Left hindlimb (tissue), 1 donor: ENCODE measurements at regions not wholly inside any gene's neighbourhood (a gene's known extent, or its start where the extent isn't known, plus 50 kb on each side); places are given as distances from the start of the nearest gene placed in this dataset.

Source experiments
- DNase-seq: peaks from one replicate; pipeline ENCODE4 v3.0.0-alpha.2; 2018

DNA sequence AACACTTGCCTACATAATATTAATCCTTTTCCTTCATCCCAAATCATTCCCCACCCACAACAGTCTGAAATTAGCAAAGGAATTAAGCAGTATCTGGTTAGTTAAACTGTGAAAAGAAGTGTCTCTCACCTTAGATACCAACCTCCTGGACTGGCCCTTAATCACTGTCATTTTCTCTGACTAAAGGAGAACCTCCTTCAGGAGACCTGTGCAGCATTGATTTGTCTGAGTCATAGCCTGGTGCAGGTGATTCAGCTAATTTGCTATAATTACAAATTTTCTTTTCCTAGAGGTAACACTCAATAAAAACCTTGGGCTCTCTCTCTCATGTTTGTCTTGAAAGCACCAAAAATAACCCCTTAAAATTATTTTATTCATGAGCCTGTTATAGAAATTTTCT is 279.8 kb upstream of the SEMA6D start:
- DNase-seq, result no peak

DNA sequence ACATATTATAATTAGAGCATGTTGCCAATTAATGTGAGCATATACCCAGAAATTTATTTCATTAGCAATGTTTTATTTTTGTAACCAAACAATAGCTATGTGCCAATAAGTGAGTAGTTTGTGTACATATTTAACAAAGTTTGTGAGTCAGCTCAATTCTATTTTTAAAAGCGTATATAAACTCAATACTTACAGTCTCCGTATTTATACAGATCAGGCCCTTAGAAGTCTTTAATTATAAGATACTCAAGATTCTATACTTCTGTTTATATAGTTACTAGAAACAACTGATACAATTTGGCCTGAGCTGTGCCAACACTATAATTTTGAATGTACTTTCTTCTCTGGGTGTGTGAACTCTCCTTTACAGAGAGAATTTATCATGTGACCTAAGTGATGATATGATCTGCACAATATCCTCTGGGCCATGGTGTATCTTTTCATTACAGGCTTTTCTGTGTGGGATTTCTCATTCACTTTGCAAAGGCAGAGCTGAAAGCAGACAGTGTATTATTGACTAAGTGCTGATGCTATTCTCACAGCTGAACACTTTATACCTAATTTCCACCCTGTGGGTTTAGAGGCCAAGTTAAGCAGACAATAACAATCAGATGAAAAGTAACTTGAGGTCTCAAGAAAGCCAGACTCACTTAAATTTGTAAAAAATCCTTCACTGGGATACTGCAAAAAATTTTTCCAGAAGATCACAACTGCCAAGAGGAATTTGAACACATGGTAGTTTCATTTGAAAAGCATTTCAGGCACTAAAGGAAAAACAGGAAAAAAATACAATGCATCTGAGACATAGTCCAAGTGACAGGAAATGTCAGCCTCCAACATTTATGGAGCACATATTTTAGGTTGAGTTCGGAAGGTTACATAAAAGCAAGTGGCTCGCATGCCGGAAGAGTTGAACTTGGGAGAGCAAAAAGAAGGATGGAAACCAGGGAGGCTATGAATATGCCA is 277.9 kb upstream of the SEMA6D start:
- DNase-seq, result peak; percentile 37

DNA sequence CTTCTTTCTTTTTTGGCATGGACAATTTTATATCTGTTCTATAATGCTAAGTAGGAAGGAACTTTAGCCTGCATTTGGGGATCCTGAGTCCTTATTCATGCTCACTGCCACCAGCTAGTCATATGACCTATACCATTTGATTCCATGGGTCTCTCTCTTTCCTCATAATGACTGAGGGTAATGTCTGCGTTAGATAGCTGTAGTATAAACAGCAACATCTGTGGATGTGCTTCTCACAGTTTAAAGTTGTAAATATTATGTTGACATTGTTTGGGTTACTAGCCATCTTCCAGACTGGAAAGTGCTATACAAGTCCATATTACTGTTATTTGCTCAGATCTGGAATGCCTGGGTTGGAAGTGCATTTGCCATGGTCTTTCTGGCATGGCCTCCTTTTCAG is 274.9 kb upstream of the SEMA6D start:
- DNase-seq, result no peak

- no peak for DNase-seq
These were observed 273.5 kb upstream of the SEMA6D start for GRCh38 chr15:47443839-47444238.

- DNase-seq, result no peak
These were observed 271.4 kb upstream of the SEMA6D start for GRCh38 chr15:47445723-47446392.

GRCh38 chr15:47460795-47461573 is 256.3 kb upstream of the SEMA6D start:
- DNase-seq, result no peak

DNA sequence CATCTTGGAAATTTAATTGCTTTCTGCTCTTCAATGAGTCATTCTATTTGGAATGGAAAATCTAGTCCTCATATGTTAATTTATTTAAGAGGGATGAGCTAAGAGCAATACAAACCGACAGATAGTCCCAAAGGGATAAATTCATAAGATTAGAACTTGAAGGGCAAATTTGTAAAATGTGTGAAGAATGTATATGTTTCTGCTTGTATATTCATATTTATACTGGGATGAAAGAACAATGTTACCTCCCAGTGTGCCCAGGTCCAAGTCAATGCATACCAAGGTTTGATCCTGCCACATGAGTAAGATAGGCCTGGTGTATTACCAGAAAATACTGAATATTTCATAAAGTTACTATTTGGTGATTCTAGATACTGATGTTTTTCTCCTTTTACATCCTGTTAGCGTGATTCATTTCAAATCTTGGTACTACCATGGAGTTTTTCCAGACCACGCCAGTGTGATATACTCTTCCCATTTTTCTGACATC is 255.6 kb upstream of the SEMA6D start:
- DNase-seq, result no peak

DNA sequence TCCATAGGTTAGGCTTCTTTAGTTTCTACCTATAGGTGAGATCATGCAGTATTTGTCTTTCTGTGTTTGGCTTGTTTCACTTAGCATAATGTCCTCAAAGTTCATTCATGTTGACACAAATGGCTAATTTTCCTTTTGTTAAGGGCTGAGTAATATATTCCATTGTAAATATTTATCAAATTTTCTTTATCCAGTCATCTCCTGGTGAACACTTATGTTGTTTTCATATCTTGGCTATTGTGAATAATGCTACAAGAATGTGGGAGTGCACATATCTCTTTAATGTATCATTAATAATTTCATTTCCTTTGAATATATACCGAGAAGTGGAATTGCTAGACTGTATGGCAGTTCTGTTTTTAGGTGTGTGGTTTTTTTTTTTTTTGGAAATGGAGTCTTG is 250.9 kb upstream of the SEMA6D start:
- DNase-seq, result no peak

DNA sequence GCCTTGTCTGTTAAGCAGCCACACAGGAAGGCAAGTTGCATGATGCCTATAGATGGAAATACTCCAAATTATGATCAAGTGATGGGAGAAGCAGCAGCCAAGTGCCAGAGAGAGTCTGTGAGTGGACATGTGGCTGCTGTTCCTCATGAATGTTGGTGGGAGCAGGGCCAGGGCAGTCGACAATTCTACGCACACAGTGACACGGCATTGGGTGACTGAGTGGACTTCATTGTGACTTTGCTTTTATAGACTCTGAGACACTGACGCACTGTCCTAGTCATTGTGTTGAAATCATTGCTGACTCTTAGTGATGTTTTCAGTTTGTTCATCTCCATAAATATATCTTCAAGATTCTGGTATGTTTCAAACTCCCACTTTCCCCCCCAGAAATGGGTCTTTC is 246.3 kb upstream of the SEMA6D start:
- no peak for DNase-seq

GRCh38 chr15:47473106-47473725 is 244.1 kb upstream of the SEMA6D start:
- DNase-seq, result peak; percentile 60

DNA sequence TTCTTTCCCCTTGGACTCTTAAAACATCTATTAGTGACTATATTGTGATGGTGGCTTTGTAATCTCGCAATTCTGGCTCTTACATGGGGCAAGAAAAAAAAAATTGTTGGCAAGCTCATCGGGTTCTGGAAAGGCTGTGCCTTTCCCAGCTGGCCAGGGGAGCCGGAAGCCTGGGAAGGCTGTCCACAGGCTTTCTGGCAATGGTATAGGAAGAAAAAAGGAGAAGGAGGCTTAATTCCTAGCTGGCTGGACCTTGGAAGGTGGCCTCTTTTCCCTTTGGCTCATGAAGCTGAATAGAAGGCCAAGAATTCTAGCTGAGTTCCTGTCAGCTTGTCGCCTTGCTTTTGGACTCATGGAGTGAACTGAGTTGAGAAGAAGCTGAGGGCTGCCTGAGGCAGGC is 243.5 kb upstream of the SEMA6D start:
- DNase-seq, result peak; percentile 88

- no peak for DNase-seq
These were observed 242.0 kb upstream of the SEMA6D start for GRCh38 chr15:47475336-47475735.

DNA sequence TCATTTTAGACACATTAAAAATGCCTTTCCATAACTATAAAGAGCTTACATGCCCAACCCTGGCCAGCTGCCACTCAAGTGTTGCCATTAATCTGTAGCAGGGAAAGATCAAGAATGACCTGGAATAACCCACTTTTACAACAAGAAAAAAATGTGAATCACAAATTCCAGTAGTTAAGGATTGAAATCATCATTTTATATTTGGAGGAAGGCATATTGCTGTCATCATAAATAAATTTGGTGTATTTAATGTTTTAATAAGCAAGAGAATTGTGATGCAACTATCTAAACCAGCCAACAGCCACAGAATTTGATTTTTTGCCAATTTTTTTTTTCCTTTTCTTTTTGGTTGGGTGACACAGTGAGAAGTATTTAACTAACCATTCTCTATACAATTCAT is 240.0 kb upstream of the SEMA6D start:
- no peak for DNase-seq

- DNase-seq, result no peak
These were observed 233.2 kb upstream of the SEMA6D start for GRCh38 chr15:47484059-47484458.

DNA sequence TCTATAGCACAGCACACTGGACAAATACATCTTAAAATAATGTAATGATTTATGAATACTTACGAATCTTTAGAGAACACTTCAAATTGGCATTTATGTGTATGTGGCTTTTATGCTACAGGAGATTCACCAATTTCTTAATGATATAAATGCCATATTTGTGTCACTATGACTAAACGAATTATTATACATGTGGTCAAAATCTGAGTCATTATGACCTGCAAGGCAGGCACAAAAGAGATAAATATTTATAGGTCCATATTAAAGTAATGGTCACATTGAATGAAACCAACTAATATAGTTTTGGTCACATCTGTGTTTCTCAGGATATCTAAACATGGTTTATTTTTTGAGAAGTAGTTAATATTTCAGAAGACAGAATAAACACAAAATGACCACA is 232.3 kb upstream of the SEMA6D start:
- no peak for DNase-seq

GRCh38 chr15:47485419-47485818 is 231.9 kb upstream of the SEMA6D start:
- no peak for DNase-seq

- DNase-seq, result no peak
These were observed 231.3 kb upstream of the SEMA6D start for GRCh38 chr15:47486040-47486439.

GRCh38 chr15:47492195-47492594 is 225.1 kb upstream of the SEMA6D start:
- no peak for DNase-seq

DNA sequence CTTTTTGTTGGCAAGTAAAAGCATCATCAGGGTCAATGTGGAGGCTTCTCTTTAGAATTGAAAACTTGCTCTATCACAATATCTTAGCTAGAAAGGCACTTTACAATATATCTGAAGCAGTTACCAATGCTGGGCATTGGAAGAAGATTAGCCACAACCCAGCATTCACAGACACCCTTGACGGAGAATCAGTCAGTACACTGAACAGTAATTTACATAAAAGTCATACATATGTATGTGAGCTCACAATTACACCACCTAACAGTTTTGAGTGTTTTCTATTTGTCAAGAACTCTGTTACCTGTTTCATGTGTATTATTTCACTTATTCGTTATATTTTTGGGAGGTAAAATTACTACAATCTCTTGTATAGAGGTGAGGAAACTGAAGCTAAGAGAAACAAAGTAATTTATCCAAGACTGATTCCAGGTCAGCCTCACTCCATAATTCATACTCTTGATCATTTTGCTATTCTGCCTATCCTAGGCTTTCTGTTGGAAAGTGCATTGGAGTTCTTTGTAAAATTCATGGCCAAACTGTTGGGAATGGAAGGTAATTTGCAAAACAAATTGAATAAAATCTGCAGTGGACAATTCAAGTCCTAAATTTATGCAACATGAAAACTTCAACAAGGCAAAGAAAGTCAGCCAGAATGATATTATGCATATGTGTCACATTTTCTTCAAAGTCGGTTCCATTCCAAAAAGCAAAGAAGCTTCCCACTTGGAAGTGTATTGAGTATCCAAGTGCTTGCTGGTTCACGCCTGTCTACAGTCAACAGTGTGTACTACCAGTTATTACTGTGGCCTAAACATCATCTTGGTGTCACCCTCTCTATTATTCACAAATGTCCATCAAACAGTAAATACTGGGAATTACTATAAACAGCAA is 223.7 kb upstream of the SEMA6D start:
- no peak for DNase-seq

DNA sequence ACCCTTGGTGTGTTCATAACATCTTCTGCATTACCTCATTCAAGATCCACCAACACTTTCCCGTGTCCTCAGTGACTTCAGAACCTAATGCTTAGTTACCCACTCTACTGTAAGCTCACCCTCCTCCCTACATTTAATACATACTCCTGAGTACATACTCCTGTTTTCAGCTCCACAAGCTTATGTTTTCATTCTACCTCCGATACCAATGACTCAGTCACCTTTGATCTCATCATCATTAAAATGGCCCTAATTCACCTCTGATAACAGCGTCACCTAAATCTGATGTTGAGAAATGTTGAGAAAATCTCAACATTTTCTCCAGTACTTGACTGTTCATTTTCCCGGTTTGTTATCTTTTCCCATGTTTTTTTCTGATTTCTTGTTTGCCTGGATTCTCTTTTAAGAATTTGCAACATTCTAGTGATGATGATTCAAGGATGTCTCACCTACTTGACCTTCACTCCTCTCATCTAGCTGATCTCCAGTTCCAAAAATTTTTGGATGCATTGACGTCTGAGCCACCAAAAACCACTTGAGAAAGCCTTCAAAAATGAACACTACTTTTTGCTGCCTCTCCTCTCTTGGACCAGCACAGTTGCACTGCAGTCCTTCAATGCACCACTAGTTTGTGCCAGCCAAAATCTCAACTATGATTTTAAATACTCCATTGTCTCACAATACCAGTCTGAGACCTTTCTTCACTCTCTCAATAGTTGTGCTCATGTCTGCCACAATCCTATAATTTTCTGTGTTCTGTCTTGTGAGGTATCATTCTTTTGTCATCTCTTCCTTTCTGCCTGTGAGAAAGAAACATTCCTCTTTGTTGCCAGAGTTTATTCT is 220.7 kb upstream of the SEMA6D start:
- no peak for DNase-seq

DNA sequence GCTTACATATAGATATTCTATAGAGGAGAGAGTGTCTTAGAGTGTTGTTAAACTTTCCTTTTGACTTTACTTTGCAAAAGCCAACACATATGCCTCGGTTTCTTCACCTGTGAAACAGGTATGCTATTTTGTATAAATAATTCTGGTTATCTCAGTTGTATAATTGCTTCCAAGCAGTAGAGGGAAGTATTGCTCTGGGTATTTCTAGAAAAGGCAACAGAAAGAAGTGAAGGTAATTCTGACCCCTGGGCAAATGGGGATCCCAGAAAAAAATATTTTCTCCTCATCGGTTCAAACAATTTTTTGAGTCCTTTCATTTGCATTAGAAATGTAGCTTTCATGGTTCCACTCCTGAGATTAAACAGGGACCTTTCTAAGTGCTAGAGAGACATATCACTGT is 216.5 kb upstream of the SEMA6D start:
- no peak for DNase-seq
